GM12875 (cell line): ENCODE measurements at regions not wholly inside any gene's neighbourhood (a gene's known extent, or its start where the extent isn't known, plus 50 kb on each side); places are given as distances from the start of the nearest gene placed in this dataset.

Experiments
- H3K4me3 ChIP-seq: one replicate; pipeline ENCODE4 v1.5.1; 2011; ENCODE audit warnings: low read depth, low read length, control low read depth
- TF ChIP-seq, protein P1 (sequence below): IDR thresholded peaks from 2 replicates; pipeline ENCODE4 v1.5.1; 2011; ENCODE audit warnings: low read depth, mild to moderate bottlenecking, control low read depth, inconsistent platforms, low read length, moderate library complexity, borderline replicate concordance; ENCODE audit not compliant: insufficient read depth

GRCh38 chr21:19353256-19353655, 949.7 kb upstream of the TMPRSS15 start:
- H3K4me3 ChIP-seq = no peak overlapping the region
- TF ChIP-seq, protein P1, sequence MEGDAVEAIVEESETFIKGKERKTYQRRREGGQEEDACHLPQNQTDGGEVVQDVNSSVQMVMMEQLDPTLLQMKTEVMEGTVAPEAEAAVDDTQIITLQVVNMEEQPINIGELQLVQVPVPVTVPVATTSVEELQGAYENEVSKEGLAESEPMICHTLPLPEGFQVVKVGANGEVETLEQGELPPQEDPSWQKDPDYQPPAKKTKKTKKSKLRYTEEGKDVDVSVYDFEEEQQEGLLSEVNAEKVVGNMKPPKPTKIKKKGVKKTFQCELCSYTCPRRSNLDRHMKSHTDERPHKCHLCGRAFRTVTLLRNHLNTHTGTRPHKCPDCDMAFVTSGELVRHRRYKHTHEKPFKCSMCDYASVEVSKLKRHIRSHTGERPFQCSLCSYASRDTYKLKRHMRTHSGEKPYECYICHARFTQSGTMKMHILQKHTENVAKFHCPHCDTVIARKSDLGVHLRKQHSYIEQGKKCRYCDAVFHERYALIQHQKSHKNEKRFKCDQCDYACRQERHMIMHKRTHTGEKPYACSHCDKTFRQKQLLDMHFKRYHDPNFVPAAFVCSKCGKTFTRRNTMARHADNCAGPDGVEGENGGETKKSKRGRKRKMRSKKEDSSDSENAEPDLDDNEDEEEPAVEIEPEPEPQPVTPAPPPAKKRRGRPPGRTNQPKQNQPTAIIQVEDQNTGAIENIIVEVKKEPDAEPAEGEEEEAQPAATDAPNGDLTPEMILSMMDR = no peak

DNA sequence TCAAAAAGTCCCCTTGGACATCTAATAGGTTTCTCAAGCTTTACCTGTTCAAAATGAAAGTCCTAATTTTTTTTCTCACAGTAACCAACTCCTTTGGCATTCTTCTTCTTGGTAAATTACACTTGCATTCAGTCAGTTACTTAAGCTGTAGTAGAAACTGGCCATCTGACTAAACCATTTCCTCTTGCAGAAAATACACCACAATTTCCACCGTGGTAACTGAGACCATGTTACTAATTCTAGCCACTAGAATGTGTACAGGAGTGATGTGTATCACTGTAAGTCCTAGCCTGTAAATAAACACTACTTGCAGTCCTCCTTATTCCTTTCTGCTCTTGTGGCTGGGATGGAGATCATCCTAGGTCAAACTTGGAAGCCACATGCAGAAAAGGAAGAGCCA, 965.4 kb upstream of the TMPRSS15 start:
- TF ChIP-seq, protein P1 = no peak

DNA sequence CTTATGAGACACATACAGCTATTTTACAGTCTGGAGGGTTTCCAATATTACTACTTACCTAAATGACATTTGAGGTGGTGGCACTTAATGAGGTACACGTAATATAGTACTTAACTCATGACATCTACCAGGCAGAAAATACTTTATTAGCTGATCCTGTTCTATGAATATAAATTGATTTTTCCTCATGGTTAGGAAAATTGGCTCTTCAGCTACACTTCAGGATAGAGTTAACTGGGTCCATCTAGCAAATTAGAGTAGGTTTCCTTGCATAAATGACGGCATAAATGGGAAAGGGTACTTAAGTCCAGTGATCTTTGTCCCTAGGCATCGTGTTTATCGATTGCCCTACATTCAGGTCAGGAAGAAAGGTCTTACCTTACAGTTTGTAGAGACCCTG, 988.8 kb upstream of the TMPRSS15 start:
- H3K4me3 ChIP-seq = no peak overlapping the region
- TF ChIP-seq, protein P1 = no peak

More for the DNA sequence above, 965.4 kb upstream of the TMPRSS15 start:
- H3K4me3 ChIP-seq = no peak overlapping the region

GRCh38 chr21:19400223-19400770, 996.7 kb upstream of the TMPRSS15 start:
- H3K4me3 ChIP-seq = no peak overlapping the region
- TF ChIP-seq, protein P1 = no peak

- TF ChIP-seq, protein P1 = no peak
- H3K4me3 ChIP-seq = no peak overlapping the region
Measured at GRCh38 chr21:19402870-19403269, 999.3 kb upstream of the TMPRSS15 start.

DNA sequence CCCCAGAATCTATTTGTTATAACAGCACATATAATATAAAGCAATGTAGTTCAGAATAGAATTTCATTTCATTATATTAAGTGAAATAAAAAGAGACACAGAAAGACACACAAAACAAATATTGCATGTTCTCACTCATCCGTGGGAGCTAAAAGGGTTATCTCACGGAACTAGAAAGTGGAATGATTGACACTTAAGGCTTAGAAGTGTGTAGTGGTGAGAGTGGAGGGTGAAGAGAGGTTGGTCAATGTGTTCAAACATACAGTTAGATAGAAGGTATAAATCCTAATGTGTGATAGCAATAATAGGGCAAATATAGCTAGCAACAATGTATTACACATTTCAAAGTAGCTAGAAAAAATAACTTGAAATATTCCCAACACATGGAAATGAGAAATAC, 1001.7 kb upstream of the TMPRSS15 start:
- no peak overlapping the region for H3K4me3 ChIP-seq
- TF ChIP-seq, protein P1 = no peak

DNA sequence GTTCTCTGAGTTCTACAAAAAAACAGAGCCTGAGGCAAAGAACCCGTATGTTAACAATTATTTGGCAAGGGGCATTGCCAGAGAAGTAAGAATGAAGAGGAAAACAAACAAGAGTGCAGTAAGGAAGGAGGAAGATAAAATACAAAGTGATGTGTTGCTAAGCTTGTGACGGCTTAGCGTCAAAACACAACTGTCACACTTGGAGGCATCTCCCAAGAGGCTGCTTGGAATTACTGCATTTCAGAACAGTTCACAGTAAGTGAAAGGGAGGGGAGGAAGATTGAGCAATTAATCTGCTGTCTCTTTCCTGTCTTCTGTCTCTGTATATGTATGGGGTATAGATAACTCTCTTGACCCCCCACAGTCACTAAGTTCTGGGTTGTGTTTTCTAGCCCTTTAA, 1017.0 kb upstream of the TMPRSS15 start:
- H3K4me3 ChIP-seq = no peak overlapping the region
- TF ChIP-seq, protein P1 = no peak
